ENCODE measurements at regions not wholly inside any gene's neighbourhood (a gene's known extent, or its start where the extent isn't known, plus 50 kb on each side); places are given as distances from the start of the nearest gene placed in this dataset.

- Mint-ChIP-seq H3K27ac (ENCODE audit: unreplicated experiment) (no peak overlapping the region), H3K36me3 (ENCODE audit: low read depth) (peaks cover 5% of the 10 kb centered on the region), H3K4me1 (no peaks in the 10 kb centered on the region), H3K4me3 (no peak overlapping the region), H3K27me3 (ENCODE audit: low read depth) (no peaks in the 10 kb centered on the region), H3K9me3 (no peaks in the 10 kb centered on the region)
- TF ChIP-seq CTCF (conservative IDR thresholded peaks at IDR 0.05): no peak
- no peak for DNase-seq (ENCODE audit: low read depth, low spot score)
Measured at GRCh38 chr2:123127236-123127635, 897.9 kb upstream of the CNTNAP5 start.

- H3K27me3 Mint-ChIP-seq (ENCODE audit: low read depth): no peaks in the 10 kb centered on the region
- no peaks in the 10 kb centered on the region for H3K9me3 Mint-ChIP-seq
- H3K4me1 Mint-ChIP-seq: no peaks in the 10 kb centered on the region
- TF ChIP-seq CTCF (conservative IDR thresholded peaks at IDR 0.05): no peak
- no peak overlapping the region for H3K27ac Mint-ChIP-seq (ENCODE audit: unreplicated experiment)
- H3K4me3 Mint-ChIP-seq: no peak overlapping the region
- H3K36me3 Mint-ChIP-seq (ENCODE audit: low read depth): peaks cover 5% of the 10 kb centered on the region
- DNase-seq (ENCODE audit: low read depth, low spot score): no peak
Measured at GRCh38 chr2:123128951-123129350, 896.1 kb upstream of the CNTNAP5 start.

- H3K27ac Mint-ChIP-seq (ENCODE audit: unreplicated experiment): no peak overlapping the region
- no peak for DNase-seq (ENCODE audit: low read depth, low spot score)
- no peaks in the 10 kb centered on the region for H3K9me3 Mint-ChIP-seq
- TF ChIP-seq CTCF (conservative IDR thresholded peaks at IDR 0.05): no peak
- H3K27me3 Mint-ChIP-seq (ENCODE audit: low read depth): no peaks in the 10 kb centered on the region
- H3K4me3 Mint-ChIP-seq: no peak overlapping the region
- H3K4me1 Mint-ChIP-seq: no peaks in the 10 kb centered on the region
- H3K36me3 Mint-ChIP-seq (ENCODE audit: low read depth): peaks cover 3% of the 10 kb centered on the region
Measured at GRCh38 chr2:123136419-123136818, 888.7 kb upstream of the CNTNAP5 start.

GRCh38 chr2:123144082-123144481 lies 881.0 kb upstream of the CNTNAP5 start:
- Mint-ChIP-seq H3K4me3 (no peak overlapping the region), H3K4me1 (no peaks in the 10 kb centered on the region), H3K9me3 (peaks cover 8% of the 10 kb centered on the region), H3K27me3 (ENCODE audit: low read depth) (no peaks in the 10 kb centered on the region), H3K27ac (ENCODE audit: unreplicated experiment) (no peak overlapping the region), H3K36me3 (ENCODE audit: low read depth) (no peaks in the 10 kb centered on the region)
- no peak for TF ChIP-seq CTCF (conservative IDR thresholded peaks at IDR 0.05)
- no peak for DNase-seq (ENCODE audit: low read depth, low spot score)

- H3K9me3 Mint-ChIP-seq: no peaks in the 10 kb centered on the region
- no peaks in the 10 kb centered on the region for H3K36me3 Mint-ChIP-seq (ENCODE audit: low read depth)
- H3K4me3 Mint-ChIP-seq: no peak overlapping the region
- no peak overlapping the region for H3K27ac Mint-ChIP-seq (ENCODE audit: unreplicated experiment)
- no peaks in the 10 kb centered on the region for H3K27me3 Mint-ChIP-seq (ENCODE audit: low read depth)
- H3K4me1 Mint-ChIP-seq: no peaks in the 10 kb centered on the region
- no peak for DNase-seq (ENCODE audit: low read depth, low spot score)
- no peak for TF ChIP-seq CTCF (conservative IDR thresholded peaks at IDR 0.05)
Measured at GRCh38 chr2:123153041-123153440, 872.0 kb upstream of the CNTNAP5 start.

GRCh38 chr2:123154195-123154594 lies 870.9 kb upstream of the CNTNAP5 start:
- no peaks in the 10 kb centered on the region for H3K36me3 Mint-ChIP-seq (ENCODE audit: low read depth)
- no peak for DNase-seq (ENCODE audit: low read depth, low spot score)
- H3K4me3 Mint-ChIP-seq: no peak overlapping the region
- no peaks in the 10 kb centered on the region for H3K4me1 Mint-ChIP-seq
- H3K27me3 Mint-ChIP-seq (ENCODE audit: low read depth): no peaks in the 10 kb centered on the region
- no peak for TF ChIP-seq CTCF (conservative IDR thresholded peaks at IDR 0.05)
- H3K9me3 Mint-ChIP-seq: no peaks in the 10 kb centered on the region
- H3K27ac Mint-ChIP-seq (ENCODE audit: unreplicated experiment): no peak overlapping the region

Data from neural crest cell (in vitro differentiated cells).